ENCODE measurements at regions not wholly inside any gene's neighbourhood (a gene's known extent, or its start where the extent isn't known, plus 50 kb on each side); places are given as distances from the start of the nearest gene placed in this dataset.
"Not testable (repeated sequence)": the region's sequence is repeated elsewhere in the genome, so short reads cannot be mapped to it uniquely, and the experiment has no call there.

DNA sequence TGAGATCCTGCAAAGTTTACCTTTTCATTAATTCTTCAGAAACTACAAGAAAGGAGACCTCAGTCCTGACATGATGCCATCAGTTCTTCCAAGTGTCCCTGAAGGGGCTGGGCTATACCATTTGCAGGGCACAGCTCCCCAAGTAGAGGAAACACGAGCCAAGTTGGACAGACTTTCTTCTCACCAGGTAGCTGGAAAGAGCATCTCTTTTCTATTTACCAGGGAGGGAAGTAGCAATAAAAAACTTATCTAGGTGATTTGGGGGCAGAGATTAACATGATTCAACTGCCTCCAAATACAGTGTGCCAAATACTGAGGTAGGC, 103.9 kb upstream of the KCND3 start:
- H3K9me3 ChIP-seq (ENCODE audit: insufficient read depth, low read length): no peaks in the 10 kb centered on the region
- H3K36me3 ChIP-seq (ENCODE audit: insufficient read depth, insufficient read length, low read length): no peaks in the 10 kb centered on the region
- no peak for TF ChIP-seq ZNF274 (IDR thresholded peaks at IDR 0.05; ENCODE audit: low read depth, low read length)
- no peak for TF ChIP-seq YY1 (IDR thresholded peaks at IDR 0.05; ENCODE audit: insufficient read depth, insufficient read length)
- no peak for TF ChIP-seq SUZ12 (IDR thresholded peaks at IDR 0.05; ENCODE audit: extremely low read depth, insufficient read depth, insufficient read length)
- H3K4me3 ChIP-seq (ENCODE audit: insufficient read length, low read depth): no peak overlapping the region
- H3K4me1 ChIP-seq (ENCODE audit: insufficient read depth, insufficient read length): peaks cover 2% of the 10 kb centered on the region
- H3K27me3 ChIP-seq (ENCODE audit: insufficient read depth, insufficient read length): no peaks in the 10 kb centered on the region
- no peak overlapping the region for H3K9ac ChIP-seq (ENCODE audit: insufficient read length, low read depth)
- DNase-seq (ENCODE audit: low read depth, low spot score): no peak

DNA sequence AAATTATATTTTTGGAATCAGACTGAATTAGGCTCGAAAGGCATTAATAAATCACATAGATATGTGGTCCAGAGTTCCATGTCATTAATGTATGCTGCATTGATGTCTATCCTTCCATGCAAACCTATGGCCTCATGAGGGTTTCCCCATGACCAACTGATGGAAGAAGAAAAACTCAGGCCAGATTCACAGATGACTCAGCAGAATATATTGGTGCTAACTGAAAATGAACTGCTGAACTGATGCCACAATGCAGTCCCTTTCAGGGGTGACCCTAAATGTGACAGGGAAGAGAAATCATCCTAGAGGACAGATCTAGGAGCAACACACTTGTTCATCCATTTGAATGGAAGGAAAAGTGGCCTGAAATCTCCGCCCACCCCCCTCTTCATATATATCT, 110.5 kb upstream of the KCND3 start:
- Histone ChIP-seq H3K4me3 (ENCODE audit: insufficient read length, low read depth) (no peak overlapping the region), H3K9ac (ENCODE audit: insufficient read length, low read depth) (no peak overlapping the region), H3K27me3 (ENCODE audit: insufficient read depth, insufficient read length) (no peaks in the 10 kb centered on the region), H3K4me1 (ENCODE audit: insufficient read depth, insufficient read length) (no peaks in the 10 kb centered on the region), H3K9me3 (ENCODE audit: insufficient read depth, low read length) (0 out of 2 replicates have a peak, but pooled peaks cover 4% of the 10 kb centered on the region), H3K36me3 (ENCODE audit: insufficient read depth, insufficient read length, low read length) (no peaks in the 10 kb centered on the region)
- no peak for DNase-seq (ENCODE audit: low read depth, low spot score)
- TF ChIP-seq ZNF274 (IDR thresholded peaks at IDR 0.05; ENCODE audit: low read depth, low read length) (no peak), YY1 (IDR thresholded peaks at IDR 0.05; ENCODE audit: insufficient read depth, insufficient read length) (no peak)

DNA sequence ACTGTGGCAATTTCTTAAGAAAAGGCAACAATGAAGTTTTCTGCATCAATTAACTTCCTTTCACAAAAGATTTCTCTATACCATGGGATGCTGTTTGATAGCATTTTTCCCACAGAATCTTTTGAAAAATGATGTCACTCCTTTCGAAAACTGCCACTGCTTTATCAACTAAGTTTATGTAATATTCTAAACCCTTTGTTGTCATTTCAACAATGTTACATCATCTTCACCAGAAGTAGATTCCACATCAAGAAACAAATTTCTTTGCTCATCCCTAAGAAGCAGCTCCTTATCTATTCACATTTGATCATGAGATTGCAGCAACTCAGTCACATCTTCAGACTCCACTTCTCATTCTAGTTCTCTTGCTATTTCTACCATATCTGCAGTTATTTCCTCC, 116.1 kb upstream of the KCND3 start:
- no peak overlapping the region for H3K9ac ChIP-seq (ENCODE audit: insufficient read length, low read depth)
- 0 out of 2 replicates have a peak, but pooled peaks cover 4% of the 10 kb centered on the region for H3K9me3 ChIP-seq (ENCODE audit: insufficient read depth, low read length)
- H3K4me3 ChIP-seq (ENCODE audit: insufficient read length, low read depth): no peak overlapping the region
- H3K4me1 ChIP-seq (ENCODE audit: insufficient read depth, insufficient read length): no peaks in the 10 kb centered on the region
- H3K36me3 ChIP-seq (ENCODE audit: insufficient read depth, insufficient read length, low read length): no peaks in the 10 kb centered on the region
- DNase-seq (ENCODE audit: low read depth, low spot score): no peak
- TF ChIP-seq SUZ12 (IDR thresholded peaks at IDR 0.05; ENCODE audit: extremely low read depth, insufficient read depth, insufficient read length): no peak
- no peak for TF ChIP-seq YY1 (IDR thresholded peaks at IDR 0.05; ENCODE audit: insufficient read depth, insufficient read length)
- TF ChIP-seq ZNF274 (IDR thresholded peaks at IDR 0.05; ENCODE audit: low read depth, low read length): no peak
- no peaks in the 10 kb centered on the region for H3K27me3 ChIP-seq (ENCODE audit: insufficient read depth, insufficient read length)

DNA sequence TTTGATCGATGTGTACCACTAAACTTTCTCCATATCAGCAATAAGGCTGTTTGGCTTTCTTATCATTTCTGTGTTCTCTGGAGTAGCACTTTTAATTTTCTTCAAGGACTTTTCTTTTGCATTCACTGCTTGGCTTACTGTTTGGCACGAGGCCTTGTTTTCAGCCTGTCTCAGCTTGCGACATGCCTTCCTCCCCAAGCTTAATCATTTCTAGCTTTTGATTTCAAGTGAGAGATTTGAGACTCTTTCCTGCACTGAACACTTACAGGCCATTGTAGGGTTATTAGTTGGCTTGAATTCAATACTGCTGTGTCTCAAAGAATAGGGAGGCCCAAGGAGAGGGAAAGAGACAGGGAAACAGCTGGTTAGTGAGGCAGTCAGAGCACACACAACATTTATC, 120.6 kb upstream of the KCND3 start:
- Histone ChIP-seq H3K4me1 (ENCODE audit: insufficient read depth, insufficient read length) (no peaks in the 10 kb centered on the region), H3K9ac (ENCODE audit: insufficient read length, low read depth) (no peak overlapping the region), H3K27me3 (ENCODE audit: insufficient read depth, insufficient read length) (no peaks in the 10 kb centered on the region), H3K36me3 (ENCODE audit: insufficient read depth, insufficient read length, low read length) (no peaks in the 10 kb centered on the region), H3K4me3 (ENCODE audit: insufficient read length, low read depth) (no peak overlapping the region), H3K9me3 (ENCODE audit: insufficient read depth, low read length) (peaks cover 3% of the 10 kb centered on the region; the same call in 1 of the 2 replicates)
- no peak for TF ChIP-seq SUZ12 (IDR thresholded peaks at IDR 0.05; ENCODE audit: extremely low read depth, insufficient read depth, insufficient read length)
- TF ChIP-seq YY1 (IDR thresholded peaks at IDR 0.05; ENCODE audit: insufficient read depth, insufficient read length): no peak
- TF ChIP-seq ZNF274 (IDR thresholded peaks at IDR 0.05; ENCODE audit: low read depth, low read length): no peak
- DNase-seq (ENCODE audit: low read depth, low spot score): no peak

DNA sequence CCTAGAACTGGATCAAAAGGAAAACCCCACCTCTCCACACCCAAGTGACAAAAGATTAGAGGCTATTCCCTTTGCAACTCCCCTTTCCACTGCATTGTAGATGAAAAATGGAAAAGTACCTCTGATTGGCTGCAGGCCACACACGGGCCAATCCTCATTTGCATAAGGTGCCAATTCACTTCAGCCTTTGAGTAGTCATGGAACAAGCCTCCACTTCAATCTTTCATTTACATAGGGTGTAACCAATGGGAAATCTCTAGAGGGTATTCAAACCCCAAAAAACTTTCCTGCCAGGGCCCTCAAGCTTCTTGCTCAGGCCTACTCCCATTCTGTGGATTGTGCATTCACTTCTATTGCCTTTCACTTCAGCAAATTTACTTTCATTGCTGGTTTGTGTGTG, 122.3 kb upstream of the KCND3 start:
- TF ChIP-seq YY1 (IDR thresholded peaks at IDR 0.05; ENCODE audit: insufficient read depth, insufficient read length) (no peak), SUZ12 (IDR thresholded peaks at IDR 0.05; ENCODE audit: extremely low read depth, insufficient read depth, insufficient read length) (no peak), ZNF274 (IDR thresholded peaks at IDR 0.05; ENCODE audit: low read depth, low read length) (no peak)
- Histone ChIP-seq H3K4me1 (ENCODE audit: insufficient read depth, insufficient read length) (no peaks in the 10 kb centered on the region), H3K4me3 (ENCODE audit: insufficient read length, low read depth) (no peak overlapping the region), H3K27me3 (ENCODE audit: insufficient read depth, insufficient read length) (no peaks in the 10 kb centered on the region), H3K9ac (ENCODE audit: insufficient read length, low read depth) (no peak overlapping the region), H3K36me3 (ENCODE audit: insufficient read depth, insufficient read length, low read length) (no peaks in the 10 kb centered on the region), H3K9me3 (ENCODE audit: insufficient read depth, low read length) (peaks cover 3% of the 10 kb centered on the region; the same call in 1 of the 2 replicates)
- DNase-seq (ENCODE audit: low read depth, low spot score): no peak

DNA sequence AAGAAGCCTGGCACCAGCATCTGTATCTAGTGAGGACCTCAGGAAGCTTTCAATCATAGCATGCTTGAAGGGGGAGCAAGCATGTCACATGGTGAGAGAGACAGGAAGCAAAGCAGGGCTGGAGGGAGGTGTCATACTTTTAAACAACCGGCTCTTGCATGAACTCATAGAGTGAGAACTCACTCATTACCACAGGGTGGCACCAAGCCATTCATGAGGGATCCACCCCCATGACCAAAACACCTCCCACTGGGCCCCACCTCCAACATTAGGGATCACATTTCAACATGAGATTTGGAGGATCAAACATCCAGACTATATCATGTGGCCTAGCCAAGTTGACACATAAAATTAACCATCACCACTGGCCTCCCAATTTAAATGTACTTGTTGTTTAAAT, 125.1 kb upstream of the KCND3 start:
- H3K4me3 ChIP-seq (ENCODE audit: insufficient read length, low read depth): no peak overlapping the region
- no peaks in the 10 kb centered on the region for H3K27me3 ChIP-seq (ENCODE audit: insufficient read depth, insufficient read length)
- DNase-seq (ENCODE audit: low read depth, low spot score): no peak

DNA sequence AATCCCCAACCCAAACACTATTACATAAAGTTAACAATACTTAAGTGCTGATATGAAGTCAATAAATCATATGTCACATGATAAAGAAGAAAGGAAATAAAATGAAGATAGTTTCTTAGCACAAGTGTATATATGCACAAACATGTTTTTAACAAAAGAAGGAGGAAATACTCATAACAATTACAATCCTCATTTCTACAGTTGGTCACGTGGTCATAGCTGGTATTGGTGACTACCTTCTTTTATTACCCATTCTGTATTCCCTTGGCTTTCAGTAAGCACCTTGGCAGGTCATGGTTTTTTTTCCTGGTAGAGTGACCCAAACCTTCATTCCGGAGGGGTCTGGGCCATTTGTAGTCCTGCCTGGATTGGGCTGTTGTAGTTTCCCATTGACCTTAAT, 137.1 kb upstream of the KCND3 start:
- no peaks in the 10 kb centered on the region for H3K36me3 ChIP-seq (ENCODE audit: insufficient read depth, insufficient read length, low read length)
- H3K27me3 ChIP-seq (ENCODE audit: insufficient read depth, insufficient read length): no peaks in the 10 kb centered on the region
- DNase-seq (ENCODE audit: low read depth, low spot score): no peak
- H3K9me3 ChIP-seq (ENCODE audit: insufficient read depth, low read length): no peaks in the 10 kb centered on the region
- H3K4me3 ChIP-seq (ENCODE audit: insufficient read length, low read depth): no peak overlapping the region
- no peak overlapping the region for H3K9ac ChIP-seq (ENCODE audit: insufficient read length, low read depth)
- H3K4me1 ChIP-seq (ENCODE audit: insufficient read depth, insufficient read length): no peaks in the 10 kb centered on the region
- TF ChIP-seq ZNF274 (IDR thresholded peaks at IDR 0.05; ENCODE audit: low read depth, low read length): no peak
- no peak for TF ChIP-seq YY1 (IDR thresholded peaks at IDR 0.05; ENCODE audit: insufficient read depth, insufficient read length)
- no peak for TF ChIP-seq SUZ12 (IDR thresholded peaks at IDR 0.05; ENCODE audit: extremely low read depth, insufficient read depth, insufficient read length)

More for the DNA sequence above, 125.1 kb upstream of the KCND3 start:
- TF ChIP-seq SUZ12 (IDR thresholded peaks at IDR 0.05; ENCODE audit: extremely low read depth, insufficient read depth, insufficient read length) (no peak), ZNF274 (IDR thresholded peaks at IDR 0.05; ENCODE audit: low read depth, low read length) (no peak), YY1 (IDR thresholded peaks at IDR 0.05; ENCODE audit: insufficient read depth, insufficient read length) (no peak)
- Histone ChIP-seq H3K9ac (ENCODE audit: insufficient read length, low read depth) (no peak overlapping the region), H3K9me3 (ENCODE audit: insufficient read depth, low read length) (peaks cover 3% of the 10 kb centered on the region; the same call in 1 of the 2 replicates), H3K36me3 (ENCODE audit: insufficient read depth, insufficient read length, low read length) (no peaks in the 10 kb centered on the region), H3K4me1 (ENCODE audit: insufficient read depth, insufficient read length) (no peaks in the 10 kb centered on the region)

DNA sequence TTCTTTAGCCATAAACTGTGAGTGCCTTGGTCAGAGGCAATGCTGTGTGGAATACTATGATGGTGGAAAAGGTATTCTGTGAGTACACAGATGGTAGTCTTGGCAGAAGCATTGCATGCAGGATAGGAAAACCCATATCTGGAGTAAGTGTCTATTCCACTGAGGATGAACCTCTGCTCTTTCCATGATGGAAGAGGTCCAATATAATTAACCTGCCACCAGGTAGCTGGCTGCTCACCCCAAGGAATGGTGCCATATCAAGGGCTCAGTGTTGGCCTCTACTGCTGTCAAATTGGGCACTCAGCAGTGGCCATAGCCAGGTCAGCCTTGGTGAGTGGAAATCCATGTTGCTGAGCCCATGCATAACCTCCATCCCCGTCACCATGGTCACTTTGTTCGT, 138.1 kb upstream of the KCND3 start:
- not testable (repeated sequence) for H3K4me1 ChIP-seq (ENCODE audit: insufficient read depth, insufficient read length); H3K36me3 ChIP-seq (ENCODE audit: insufficient read depth, insufficient read length, low read length); H3K9me3 ChIP-seq (ENCODE audit: insufficient read depth, low read length)

More for the DNA sequence above, 138.1 kb upstream of the KCND3 start:
- not testable (repeated sequence) for DNase-seq (ENCODE audit: low read depth, low spot score); H3K9ac ChIP-seq (ENCODE audit: insufficient read length, low read depth); H3K4me3 ChIP-seq (ENCODE audit: insufficient read length, low read depth); H3K27me3 ChIP-seq (ENCODE audit: insufficient read depth, insufficient read length)
